ENCODE measurements at regions not wholly inside any gene's neighbourhood (a gene's known extent, or its start where the extent isn't known, plus 50 kb on each side); places are given as distances from the start of the nearest gene placed in this dataset.

- no peak for TF ChIP-seq CREB1 (IDR thresholded peaks at IDR 0.05)
These were observed 244.5 kb upstream of the MYO3A start (continued) for GRCh38 chr10:25689346-25690100.
